HepG2 (cell line): ENCODE measurements at regions not wholly inside any gene's neighbourhood (a gene's known extent, or its start where the extent isn't known, plus 50 kb on each side); places are given as distances from the start of the nearest gene placed in this dataset.

ENCODE experiments used
- AGO1 ChIP-seq: fragments of 200-400 bp; formaldehyde crosslinking; IDR thresholded peaks from 2 replicates; pipeline ENCODE4 v1.6.1; 2017; ENCODE audit warnings: mild to moderate bottlenecking, low read depth, low read length, moderate library complexity; ENCODE audit not compliant: poor library complexity, severe bottlenecking
- BRF2 ChIP-seq: sonication (generic); formaldehyde crosslinking; IDR thresholded peaks from 2 replicates; pipeline ENCODE4 v1.8.1; 2022; ENCODE audit warnings: mild to moderate bottlenecking, missing genetic modification reagents
- DMAP1 ChIP-seq: IDR thresholded peaks from 2 replicates; pipeline ENCODE4 v1.6.1; 2016
- HIC2 ChIP-seq: sonication (generic); formaldehyde crosslinking; IDR thresholded peaks from 2 replicates; pipeline ENCODE4 v1.9.0; 2022; ENCODE audit warnings: low read depth, missing genetic modification reagents
- KIAA2018 ChIP-seq: sonication (generic); formaldehyde crosslinking; IDR thresholded peaks from 2 replicates; pipeline ENCODE4 v1.5.0; 2020; ENCODE audit warnings: mild to moderate bottlenecking, missing genetic modification reagents, borderline replicate concordance
- POGK ChIP-seq: sonication (generic); formaldehyde crosslinking; conservative IDR thresholded peaks from 2 replicates; pipeline ENCODE4 v1.8.0; 2022; ENCODE audit warnings: mild to moderate bottlenecking, moderate library complexity, missing genetic modification reagents
- RXRB ChIP-seq: IDR thresholded peaks from 2 replicates; pipeline ENCODE4 v1.6.1; 2016; ENCODE audit warnings: borderline replicate concordance, missing genetic modification reagents, missing compliant biosample characterization
- SAP130 ChIP-seq: IDR thresholded peaks from 2 replicates; pipeline ENCODE4 v1.6.1; 2016; ENCODE audit warnings: low read depth
- ZC3H13 ChIP-seq: sonication (generic); formaldehyde crosslinking; IDR thresholded peaks from 2 replicates; pipeline ENCODE4 v1.8.1; 2023; ENCODE audit warnings: mild to moderate bottlenecking, missing genetic modification reagents, moderate library complexity
- ZFP62 ChIP-seq: sonication (generic); formaldehyde crosslinking; IDR thresholded peaks from 2 replicates; pipeline ENCODE4 v1.4.0; 2020; ENCODE audit warnings: missing genetic modification reagents
- ZNF710 ChIP-seq: sonication (generic); formaldehyde crosslinking; IDR thresholded peaks from 2 replicates; pipeline ENCODE4 v1.5.0; 2020; ENCODE audit warnings: mild to moderate bottlenecking, missing genetic modification reagents, borderline replicate concordance

GRCh38 chr14:101707068-101707842 is 54.3 kb upstream of the PPP2R5C start (continued):
- TF ChIP-seq RXRB = peak; percentile 31; the same call in 1 of the 2 replicates
- TF ChIP-seq AGO1 = no peak
- TF ChIP-seq ZNF710 (CRISPR knock-in tag) = no peak
- TF ChIP-seq DMAP1 (CRISPR knock-in tag) = no peak
- TF ChIP-seq BRF2 (CRISPR knock-in tag) = no peak
- no peak for TF ChIP-seq ZC3H13 (CRISPR knock-in tag)
- TF ChIP-seq HIC2 (CRISPR knock-in tag) = 0 out of 2 replicates have a peak, but pooled peaks have one; percentile 20
- TF ChIP-seq SAP130 = peak; percentile 73
- TF ChIP-seq KIAA2018 (CRISPR knock-in tag) = no peak
- no peak for TF ChIP-seq ZFP62
- no peak for TF ChIP-seq POGK (CRISPR knock-in tag)
